Activated CD4-positive, alpha-beta T cell treated with anti-CD3 and anti-CD28 coated beads, Interleukin-2, amount 10 ng/mL, durations not matched to agents 7 days and 5 days (primary cell): ENCODE measurements at regions not wholly inside any gene's neighbourhood (a gene's known extent, or its start where the extent isn't known, plus 50 kb on each side); places are given as distances from the start of the nearest gene placed in this dataset.
"Not testable (repeated sequence)": the region's sequence is repeated elsewhere in the genome, so short reads cannot be mapped to it uniquely, and the experiment has no call there.

Experiments
- CTCF ChIA-PET: fragments of 350-600 bp; sonication (Branson Sonifier 250); formaldehyde crosslinking; loops from one replicate; lab custom pipeline; 2021; ENCODE audit warnings: antibody characterized with exemption; lab: Charles Lee
- POLR2A ChIA-PET: fragments of 350-600 bp; sonication (Branson Sonifier 250); formaldehyde crosslinking; loops from one replicate; lab custom pipeline; 2021; ENCODE audit warnings: antibody characterized with exemption; lab: Charles Lee
- DNase-seq: peaks from one replicate; pipeline ENCODE4 v3.0.0-alpha.2; 2020
- H3K27ac Mint-ChIP-seq: one replicate; pipeline ENCODE4 v1.8.0; 2021; ENCODE audit warnings: mild to moderate bottlenecking, moderate library complexity, mixed read lengths
- H3K27me3 Mint-ChIP-seq: one replicate; pipeline ENCODE4 v1.8.0; 2021; ENCODE audit warnings: mixed read lengths
- H3K36me3 Mint-ChIP-seq: one replicate; pipeline ENCODE4 v1.8.0; 2021; ENCODE audit warnings: low read depth, mixed read lengths
- H3K4me1 Mint-ChIP-seq: one replicate; pipeline ENCODE4 v1.8.0; 2021; ENCODE audit warnings: mixed read lengths
- H3K4me3 Mint-ChIP-seq: one replicate; pipeline ENCODE4 v1.8.0; 2021; ENCODE audit warnings: mild to moderate bottlenecking, moderate library complexity, mixed read lengths
- H3K9me3 Mint-ChIP-seq: one replicate; pipeline ENCODE4 v1.8.0; 2021; ENCODE audit warnings: mixed read lengths

DNA sequence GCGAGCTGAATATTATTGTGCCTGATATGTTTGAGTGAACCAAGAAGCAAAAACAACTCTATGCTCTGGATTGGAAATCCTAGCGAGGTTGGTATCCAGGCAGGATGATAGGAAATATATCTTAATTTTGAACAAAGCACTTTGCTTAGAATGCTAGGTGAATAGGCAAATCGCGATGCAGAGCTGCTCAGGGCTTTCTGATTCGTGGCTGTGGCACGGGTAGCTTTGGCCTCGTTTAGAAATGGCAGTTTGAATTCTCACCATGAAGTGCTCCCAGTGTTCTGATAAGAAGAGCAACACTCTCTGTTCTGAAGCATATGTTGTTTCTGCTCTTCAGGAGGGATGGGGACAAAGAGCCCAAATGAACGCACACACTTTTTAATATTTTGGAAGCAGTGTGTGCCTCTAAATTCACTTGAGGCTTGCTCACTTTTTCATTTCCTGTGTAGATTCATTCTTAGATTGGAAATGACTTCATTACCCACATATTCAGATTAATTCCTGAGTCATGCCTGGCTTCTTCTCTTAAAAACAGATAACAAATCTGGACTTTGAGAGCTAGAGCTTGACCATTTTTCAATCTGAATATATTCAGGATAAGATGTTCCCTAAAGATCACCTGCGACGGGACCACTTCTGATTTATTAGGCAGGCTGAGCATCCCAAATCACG is 200.9 kb downstream of the RPAP3 start:
- DNase-seq, result no peak
- POLR2A ChIA-PET, result interaction anchor here (0.6 kb wide), 1 partner anchor 197 kb away, joined by 4 read pairs; no protein-coding TSS in a partner anchor
- peaks cover 9% of the 10 kb centered on the region for H3K9me3 Mint-ChIP-seq
- CTCF ChIA-PET, result interaction anchor here (1.1 kb wide), 2 partner anchors 9 to 83 kb away, joined by 3 read pairs; no protein-coding TSS in a partner anchor
- no peaks in the 10 kb centered on the region for H3K36me3 Mint-ChIP-seq
- no peaks in the 10 kb centered on the region for H3K27me3 Mint-ChIP-seq
- no peaks in the 10 kb centered on the region for H3K4me1 Mint-ChIP-seq
- no peak overlapping the region for H3K27ac Mint-ChIP-seq
- H3K4me3 Mint-ChIP-seq, result no peak overlapping the region

DNA sequence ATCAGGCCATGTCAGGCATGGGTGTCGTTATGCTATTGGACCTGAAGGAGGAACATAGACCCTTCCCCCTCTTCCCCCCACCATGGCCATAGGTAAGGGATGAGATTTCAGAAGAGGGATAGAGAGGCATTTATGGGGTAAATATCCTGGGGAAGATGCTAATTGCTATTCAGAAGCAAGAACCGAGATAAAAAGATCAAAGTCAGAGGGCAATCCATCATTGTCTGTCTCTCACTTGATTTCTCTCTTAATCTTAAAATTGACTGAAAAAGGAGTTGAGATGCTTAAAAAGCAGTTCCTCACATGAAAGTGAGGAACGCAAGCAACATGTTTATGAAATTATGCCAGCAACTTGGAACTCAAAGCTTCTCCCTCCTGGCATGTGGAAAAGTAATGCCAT is 212.0 kb downstream of the RPAP3 start:
- H3K4me3 Mint-ChIP-seq, result no peak overlapping the region

DNA sequence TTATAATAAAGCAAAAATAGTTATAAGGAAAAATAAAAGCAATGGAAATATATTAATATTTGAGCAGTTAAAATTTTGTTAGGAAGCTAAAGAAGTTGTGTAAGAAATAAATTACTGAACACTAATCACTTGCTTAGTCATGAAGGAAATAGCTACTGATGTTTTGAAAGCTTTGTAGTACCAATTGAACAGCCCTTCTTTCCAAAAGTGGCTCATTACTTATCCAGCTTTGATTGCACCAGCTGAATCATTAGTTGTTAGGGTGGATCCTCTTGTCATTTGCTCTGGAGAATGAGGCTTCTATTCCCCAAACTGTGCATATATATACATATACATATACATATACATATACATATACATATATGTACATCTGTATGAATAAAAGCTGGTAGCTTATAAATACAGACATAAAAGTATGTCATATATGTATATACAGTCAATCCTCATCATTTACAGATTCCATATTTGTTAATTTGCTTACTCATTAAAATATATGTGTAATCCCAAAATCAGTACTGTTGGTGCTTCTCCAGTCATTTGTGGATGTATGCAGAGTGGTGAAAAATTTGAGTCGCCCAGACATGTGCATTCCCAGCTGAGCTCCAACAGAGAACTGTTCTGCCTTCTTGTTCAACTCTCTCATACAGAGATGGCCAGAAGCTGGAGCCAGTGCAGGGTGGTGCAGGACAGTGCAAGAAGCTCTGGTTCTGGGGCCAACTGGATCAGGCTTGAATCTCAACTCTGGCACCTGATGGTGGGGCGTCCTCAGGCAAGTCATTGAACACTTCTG is 214.1 kb downstream of the RPAP3 start:
- POLR2A ChIA-PET, result no interaction called here
- Mint-ChIP-seq H3K27ac (no peak overlapping the region), H3K36me3 (peaks cover 2% of the 10 kb centered on the region), H3K4me1 (peaks cover 7% of the 10 kb centered on the region), H3K9me3 (peaks cover 20% of the 10 kb centered on the region), H3K4me3 (no peak overlapping the region), H3K27me3 (no peaks in the 10 kb centered on the region)
- CTCF ChIA-PET, result interaction anchor here (1.0 kb wide), 1 partner anchor 8 kb away, joined by 3 read pairs; no protein-coding TSS in a partner anchor
- DNase-seq, result no peak

More for the DNA sequence above, 212.0 kb downstream of the RPAP3 start:
- POLR2A ChIA-PET, result no interaction called here
- Mint-ChIP-seq H3K27me3 (no peaks in the 10 kb centered on the region), H3K4me1 (no peaks in the 10 kb centered on the region), H3K36me3 (no peaks in the 10 kb centered on the region), H3K9me3 (peaks cover 5% of the 10 kb centered on the region), H3K27ac (no peak overlapping the region)
- DNase-seq, result no peak
- CTCF ChIA-PET, result no interaction called here

GRCh38 chr12:47488888-47489287 is 216.9 kb downstream of the RPAP3 start:
- Mint-ChIP-seq H3K27ac (no peak overlapping the region), H3K36me3 (peaks cover 2% of the 10 kb centered on the region), H3K27me3 (no peaks in the 10 kb centered on the region), H3K9me3 (peaks cover 22% of the 10 kb centered on the region), H3K4me1 (peaks cover 7% of the 10 kb centered on the region), H3K4me3 (no peak overlapping the region)
- ChIA-PET POLR2A (no interaction called here), CTCF (no interaction called here)
- DNase-seq, result no peak

- Mint-ChIP-seq H3K27ac (no peak overlapping the region), H3K9me3 (peaks cover 16% of the 10 kb centered on the region), H3K4me1 (no peaks in the 10 kb centered on the region), H3K27me3 (peaks cover 2% of the 10 kb centered on the region), H3K4me3 (no peak overlapping the region), H3K36me3 (no peaks in the 10 kb centered on the region)
- CTCF ChIA-PET, result no interaction called here
- DNase-seq, result no peak
- POLR2A ChIA-PET, result no interaction called here
Observed at GRCh38 chr12:47481041-47481440, 224.8 kb downstream of the RPAP3 start.

- Mint-ChIP-seq H3K4me3 (no peak overlapping the region), H3K27me3 (peaks cover 2% of the 10 kb centered on the region), H3K27ac (no peak overlapping the region), H3K4me1 (no peaks in the 10 kb centered on the region), H3K36me3 (no peaks in the 10 kb centered on the region), H3K9me3 (peaks cover 28% of the 10 kb centered on the region)
- ChIA-PET CTCF (no interaction called here), POLR2A (no interaction called here)
- no peak for DNase-seq
Observed at GRCh38 chr12:47478426-47478825, 227.4 kb downstream of the RPAP3 start.

DNA sequence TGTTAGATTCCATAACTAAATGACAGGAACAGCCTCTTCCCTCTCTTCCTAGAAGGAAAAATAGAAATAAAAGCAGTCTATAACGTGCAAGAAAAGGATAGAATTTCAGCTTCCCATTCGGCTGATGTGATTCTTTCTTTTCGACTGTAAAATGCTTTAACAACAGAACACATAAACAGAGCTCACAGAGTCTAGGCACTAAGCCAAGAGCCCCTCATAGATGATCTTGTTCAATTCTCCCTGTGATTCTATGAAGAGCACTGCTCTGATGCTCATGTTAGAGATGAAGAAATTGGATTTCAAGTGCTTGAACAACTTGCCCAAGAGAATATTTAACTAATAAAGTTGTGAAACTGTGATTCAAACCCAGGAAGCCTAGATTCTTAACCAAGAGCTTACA is 232.7 kb downstream of the RPAP3 start:
- H3K27ac Mint-ChIP-seq, result no peak overlapping the region
- POLR2A ChIA-PET, result no interaction called here
- CTCF ChIA-PET, result no interaction called here
- no peaks in the 10 kb centered on the region for H3K4me1 Mint-ChIP-seq
- H3K9me3 Mint-ChIP-seq, result peaks cover 30% of the 10 kb centered on the region
- H3K36me3 Mint-ChIP-seq, result peaks cover 3% of the 10 kb centered on the region
- no peak for DNase-seq
- H3K27me3 Mint-ChIP-seq, result peaks cover 2% of the 10 kb centered on the region
- H3K4me3 Mint-ChIP-seq, result no peak overlapping the region

GRCh38 chr12:47470349-47470748 is 235.5 kb downstream of the RPAP3 start:
- H3K36me3 Mint-ChIP-seq, DNase-seq, H3K4me1 Mint-ChIP-seq, H3K27ac Mint-ChIP-seq, H3K27me3 Mint-ChIP-seq, CTCF ChIA-PET, POLR2A ChIA-PET, H3K4me3 Mint-ChIP-seq: not testable (repeated sequence)
- peaks cover 17% of the 10 kb centered on the region for H3K9me3 Mint-ChIP-seq

GRCh38 chr12:47463918-47464317 is 241.9 kb downstream of the RPAP3 start:
- POLR2A ChIA-PET, H3K27ac Mint-ChIP-seq, DNase-seq, H3K4me1 Mint-ChIP-seq, H3K4me3 Mint-ChIP-seq, H3K9me3 Mint-ChIP-seq, H3K36me3 Mint-ChIP-seq, H3K27me3 Mint-ChIP-seq, CTCF ChIA-PET: not testable (repeated sequence)

GRCh38 chr12:47458279-47458678 is 247.6 kb downstream of the RPAP3 start:
- H3K27me3 Mint-ChIP-seq, result peaks cover 5% of the 10 kb centered on the region
- DNase-seq, result no peak
- no peaks in the 10 kb centered on the region for H3K4me1 Mint-ChIP-seq
- peaks cover 13% of the 10 kb centered on the region for H3K9me3 Mint-ChIP-seq
- no peak overlapping the region for H3K4me3 Mint-ChIP-seq
- CTCF ChIA-PET, result no interaction called here
- H3K27ac Mint-ChIP-seq, result no peak overlapping the region
- H3K36me3 Mint-ChIP-seq, result no peaks in the 10 kb centered on the region
- POLR2A ChIA-PET, result no interaction called here

GRCh38 chr12:47449797-47450196 is 256.0 kb downstream of the RPAP3 start:
- peaks cover 1% of the 10 kb centered on the region for H3K27me3 Mint-ChIP-seq
- H3K27ac Mint-ChIP-seq, result no peak overlapping the region
- ChIA-PET CTCF (interaction anchor here (0.7 kb wide), 1 partner anchor 147 kb away, joined by 3 read pairs; no protein-coding TSS in a partner anchor), POLR2A (no interaction called here)
- H3K36me3 Mint-ChIP-seq, result no peaks in the 10 kb centered on the region
- no peaks in the 10 kb centered on the region for H3K4me1 Mint-ChIP-seq
- no peak overlapping the region for H3K4me3 Mint-ChIP-seq
- no peak for DNase-seq
- peaks cover 3% of the 10 kb centered on the region for H3K9me3 Mint-ChIP-seq

GRCh38 chr12:47442310-47442709 is 263.5 kb downstream of the RPAP3 start:
- Mint-ChIP-seq H3K27ac (no peak overlapping the region), H3K4me3 (no peak overlapping the region), H3K27me3 (no peaks in the 10 kb centered on the region), H3K36me3 (no peaks in the 10 kb centered on the region), H3K4me1 (no peaks in the 10 kb centered on the region), H3K9me3 (peaks cover 32% of the 10 kb centered on the region)
- DNase-seq, result no peak
- ChIA-PET POLR2A (no interaction called here), CTCF (no interaction called here)

DNA sequence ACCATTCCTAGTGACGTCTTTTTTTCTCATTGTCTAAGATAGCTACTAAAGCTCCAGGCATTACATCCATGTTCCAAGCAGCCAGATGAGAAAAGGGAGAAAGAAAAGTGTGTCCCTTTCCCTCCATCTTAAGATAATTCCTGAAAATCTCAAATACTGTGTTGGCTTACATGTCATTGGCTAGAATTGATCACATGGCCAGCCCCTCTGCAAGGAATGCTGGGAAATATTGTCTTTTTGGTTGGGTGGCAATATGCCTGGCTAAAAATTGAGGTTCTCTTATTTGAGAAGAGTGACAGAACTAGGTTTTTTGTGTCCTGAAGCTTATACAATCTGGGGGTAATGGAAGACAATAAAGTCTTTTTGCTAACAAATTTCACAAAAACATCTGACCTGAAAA is 264.3 kb downstream of the RPAP3 start:
- Mint-ChIP-seq H3K36me3 (no peaks in the 10 kb centered on the region), H3K4me3 (no peak overlapping the region), H3K27me3 (no peaks in the 10 kb centered on the region), H3K9me3 (peaks cover 32% of the 10 kb centered on the region), H3K27ac (no peak overlapping the region), H3K4me1 (no peaks in the 10 kb centered on the region)
- ChIA-PET CTCF (interaction anchor here (0.5 to 1.8 kb wide), 2 partner anchors 20 to 347 kb away, joined by 3 to 4 read pairs; no protein-coding TSS in a partner anchor), POLR2A (no interaction called here)
- no peak for DNase-seq
